ENCODE measurements at regions not wholly inside any gene's neighbourhood (a gene's known extent, or its start where the extent isn't known, plus 50 kb on each side); places are given as distances from the start of the nearest gene placed in this dataset.

DNA sequence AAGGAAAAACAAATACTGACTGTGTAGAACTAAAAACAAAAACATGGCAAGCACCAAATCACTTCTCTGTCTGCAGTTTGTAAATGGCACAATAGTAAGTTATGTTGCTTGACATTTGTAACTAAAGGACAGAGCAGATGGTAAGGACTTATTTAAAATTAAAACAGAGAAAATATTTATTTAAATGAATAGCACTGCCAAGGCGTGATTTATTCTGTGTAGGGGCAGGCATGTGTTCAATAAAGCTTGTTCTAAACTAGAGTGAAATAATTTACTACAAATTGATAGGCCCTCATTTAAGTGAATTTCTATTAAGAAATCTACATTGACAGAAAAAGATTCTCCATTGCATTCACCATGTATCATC lies 231.5 kb downstream of the CYLC2 start:
- TF ChIP-seq EZH2phosphoT487 (IDR thresholded peaks at IDR 0.05; ENCODE audit: low read depth) (no peak), CTCF (IDR thresholded peaks at IDR 0.05; ENCODE audit: low read depth, low read length) (no peak)

All from OCI-LY3 (cell line).